ENCODE measurements at regions not wholly inside any gene's neighbourhood (a gene's known extent, or its start where the extent isn't known, plus 50 kb on each side); places are given as distances from the start of the nearest gene placed in this dataset.
A peak's percentile ranks its signal among the peaks of the same experiment; 100 is the strongest.

- no peaks in the 10 kb centered on the region for H3K27me3 ChIP-seq (ENCODE audit: control insufficient read depth in 3 of 3, insufficient read depth in 3 of 3, low read length in 2 of 3)
- no peaks in the 10 kb centered on the region for H3K36me3 ChIP-seq (ENCODE audit: control insufficient read depth in 4 of 4, insufficient read depth in 4 of 4, low read length in 4 of 4)
- 79% methylated on average over 12 of the region's 12 CpGs for WGBS, 2 donors
- no peak overlapping the region for H3K4me3 ChIP-seq
- no peak for TF ChIP-seq CTCF (IDR thresholded peaks at IDR 0.05; ENCODE audit: control extremely low read depth, extremely low read depth)
- ATAC-seq (ENCODE audit: insufficient read depth, low FRiP score) (no peak), DNase-seq (peak in 1 of 3 donors; percentile 0)
- peaks cover 0 to 6% (median 0%) of the 10 kb centered on the region in 4 donors for H3K9me3 ChIP-seq (ENCODE audit: control insufficient read depth in 4 of 4, insufficient read depth in 3 of 4, low read length in 3 of 4)
- no peaks in the 10 kb centered on the region for H3K4me1 ChIP-seq (ENCODE audit: control insufficient read depth in 5 of 5, insufficient read depth in 5 of 5, low read length in 5 of 5)
- no peak overlapping the region for H3K9ac ChIP-seq (ENCODE audit: insufficient read depth in 1 of 2, low read length in 2 of 2)
- no peak overlapping the region for H3K27ac ChIP-seq (ENCODE audit: low read depth in 1 of 2, low read length in 1 of 2)
These were observed 125.0 kb upstream of the RPL38 start for GRCh38 chr17:74078363-74078941.

GRCh38 chr17:74079537-74080300, 123.8 kb upstream of the RPL38 start:
- no peak for TF ChIP-seq CTCF (IDR thresholded peaks at IDR 0.05; ENCODE audit: control extremely low read depth, extremely low read depth)
- 88 to 90% methylated on average over 11 of the region's 11 CpGs for WGBS, 2 donors
- Histone ChIP-seq H3K36me3 (ENCODE audit: control insufficient read depth in 4 of 4, insufficient read depth in 4 of 4, low read length in 4 of 4) (no peaks in the 10 kb centered on the region), H3K27ac (ENCODE audit: low read depth in 1 of 2, low read length in 1 of 2) (no peak overlapping the region), H3K4me1 (ENCODE audit: control insufficient read depth in 5 of 5, insufficient read depth in 5 of 5, low read length in 5 of 5) (no peaks in the 10 kb centered on the region), H3K9me3 (ENCODE audit: control insufficient read depth in 4 of 4, insufficient read depth in 3 of 4, low read length in 3 of 4) (peaks cover 0 to 2% (median 0%) of the 10 kb centered on the region in 4 donors), H3K27me3 (ENCODE audit: control insufficient read depth in 3 of 3, insufficient read depth in 3 of 3, low read length in 2 of 3) (no peaks in the 10 kb centered on the region), H3K9ac (ENCODE audit: insufficient read depth in 1 of 2, low read length in 2 of 2) (no peak overlapping the region), H3K4me3 (no peak overlapping the region)
- no peak for ATAC-seq (ENCODE audit: insufficient read depth, low FRiP score)
- DNase-seq: peak in 1 of 3 donors; percentile 5

GRCh38 chr17:74080656-74081582, 122.6 kb upstream of the RPL38 start:
- WGBS, 2 donors: 49 to 61% methylated on average over 21 of the region's 21 CpGs
- H3K27me3 ChIP-seq (ENCODE audit: control insufficient read depth in 3 of 3, insufficient read depth in 3 of 3, low read length in 2 of 3): no peaks in the 10 kb centered on the region
- no peak overlapping the region for H3K4me3 ChIP-seq
- ATAC-seq (ENCODE audit: insufficient read depth, low FRiP score): no peak
- no peaks in the 10 kb centered on the region for H3K4me1 ChIP-seq (ENCODE audit: control insufficient read depth in 5 of 5, insufficient read depth in 5 of 5, low read length in 5 of 5)
- no peak for DNase-seq
- H3K27ac ChIP-seq (ENCODE audit: low read depth in 1 of 2, low read length in 1 of 2): no peak overlapping the region
- no peak for TF ChIP-seq CTCF (IDR thresholded peaks at IDR 0.05; ENCODE audit: control extremely low read depth, extremely low read depth)
- peaks cover 0 to 4% (median 0%) of the 10 kb centered on the region in 4 donors for H3K9me3 ChIP-seq (ENCODE audit: control insufficient read depth in 4 of 4, insufficient read depth in 3 of 4, low read length in 3 of 4)
- H3K36me3 ChIP-seq (ENCODE audit: control insufficient read depth in 4 of 4, insufficient read depth in 4 of 4, low read length in 4 of 4): no peaks in the 10 kb centered on the region
- H3K9ac ChIP-seq (ENCODE audit: insufficient read depth in 1 of 2, low read length in 2 of 2): no peak overlapping the region

All from lung (tissue), 11 donors.